ENCODE measurements at regions not wholly inside any gene's neighbourhood (a gene's known extent, or its start where the extent isn't known, plus 50 kb on each side); places are given as distances from the start of the nearest gene placed in this dataset.

DNA sequence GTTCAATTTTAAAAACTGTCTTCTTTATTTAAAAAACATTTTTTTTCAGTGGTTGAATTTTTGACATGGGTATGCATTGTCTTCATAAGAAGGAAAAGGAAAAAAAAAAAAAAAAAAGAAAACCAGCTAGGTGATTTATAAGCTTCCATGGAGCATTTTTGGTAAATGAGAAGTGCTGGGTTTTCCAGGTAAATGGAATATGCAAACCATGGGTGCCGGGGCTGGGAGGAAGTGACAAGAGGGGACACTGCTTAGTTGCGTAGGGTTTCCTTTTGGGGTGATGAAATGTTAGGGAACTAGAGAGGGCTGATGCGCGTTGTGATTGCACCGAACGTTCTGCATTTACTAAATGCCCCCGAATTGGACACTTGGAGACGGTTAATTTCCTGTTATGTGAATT lies 217.4 kb upstream of the FOXF1 start:
- TF ChIP-seq KDM1A (IDR thresholded peaks at IDR 0.05; ENCODE audit: low read depth) (no peak), NR3C1 (IDR thresholded peaks at IDR 0.05) (no peak), CBX2 (IDR thresholded peaks at IDR 0.05; ENCODE audit: borderline replicate concordance, low read depth) (no peak), POLR2A (IDR thresholded peaks at IDR 0.05; ENCODE audit: low read length) (no peak), EHMT2 (IDR thresholded peaks at IDR 0.05; ENCODE audit: low read depth) (no peak), POLR2AphosphoS2 (conservative IDR thresholded peaks at IDR 0.05; ENCODE audit: low read length) (no peak), RCOR1 (IDR thresholded peaks at IDR 0.05; ENCODE audit: low read depth, low read length) (no peak), HOXA7 (CRISPR knock-in tag; IDR thresholded peaks at IDR 0.05) (no peak), RFX5 (IDR thresholded peaks at IDR 0.05) (no peak), MAFK (IDR thresholded peaks at IDR 0.05; ENCODE audit: partially characterized antibody) (no peak)
- TF ChIP-seq, protein P1, sequence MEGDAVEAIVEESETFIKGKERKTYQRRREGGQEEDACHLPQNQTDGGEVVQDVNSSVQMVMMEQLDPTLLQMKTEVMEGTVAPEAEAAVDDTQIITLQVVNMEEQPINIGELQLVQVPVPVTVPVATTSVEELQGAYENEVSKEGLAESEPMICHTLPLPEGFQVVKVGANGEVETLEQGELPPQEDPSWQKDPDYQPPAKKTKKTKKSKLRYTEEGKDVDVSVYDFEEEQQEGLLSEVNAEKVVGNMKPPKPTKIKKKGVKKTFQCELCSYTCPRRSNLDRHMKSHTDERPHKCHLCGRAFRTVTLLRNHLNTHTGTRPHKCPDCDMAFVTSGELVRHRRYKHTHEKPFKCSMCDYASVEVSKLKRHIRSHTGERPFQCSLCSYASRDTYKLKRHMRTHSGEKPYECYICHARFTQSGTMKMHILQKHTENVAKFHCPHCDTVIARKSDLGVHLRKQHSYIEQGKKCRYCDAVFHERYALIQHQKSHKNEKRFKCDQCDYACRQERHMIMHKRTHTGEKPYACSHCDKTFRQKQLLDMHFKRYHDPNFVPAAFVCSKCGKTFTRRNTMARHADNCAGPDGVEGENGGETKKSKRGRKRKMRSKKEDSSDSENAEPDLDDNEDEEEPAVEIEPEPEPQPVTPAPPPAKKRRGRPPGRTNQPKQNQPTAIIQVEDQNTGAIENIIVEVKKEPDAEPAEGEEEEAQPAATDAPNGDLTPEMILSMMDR (IDR thresholded peaks at IDR 0.05), result no peak
- TF ChIP-seq, protein P2, sequence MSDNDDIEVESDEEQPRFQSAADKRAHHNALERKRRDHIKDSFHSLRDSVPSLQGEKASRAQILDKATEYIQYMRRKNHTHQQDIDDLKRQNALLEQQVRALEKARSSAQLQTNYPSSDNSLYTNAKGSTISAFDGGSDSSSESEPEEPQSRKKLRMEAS (IDR thresholded peaks at IDR 0.05), result no peak
- TF ChIP-seq, protein P3, sequence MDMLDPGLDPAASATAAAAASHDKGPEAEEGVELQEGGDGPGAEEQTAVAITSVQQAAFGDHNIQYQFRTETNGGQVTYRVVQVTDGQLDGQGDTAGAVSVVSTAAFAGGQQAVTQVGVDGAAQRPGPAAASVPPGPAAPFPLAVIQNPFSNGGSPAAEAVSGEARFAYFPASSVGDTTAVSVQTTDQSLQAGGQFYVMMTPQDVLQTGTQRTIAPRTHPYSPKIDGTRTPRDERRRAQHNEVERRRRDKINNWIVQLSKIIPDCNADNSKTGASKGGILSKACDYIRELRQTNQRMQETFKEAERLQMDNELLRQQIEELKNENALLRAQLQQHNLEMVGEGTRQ (IDR thresholded peaks at IDR 0.05), result no peak

Measured in A549 (cell line).